Right lobe of liver (tissue), 4 donors: ENCODE measurements at regions not wholly inside any gene's neighbourhood (a gene's known extent, or its start where the extent isn't known, plus 50 kb on each side); places are given as distances from the start of the nearest gene placed in this dataset.

Experiments
- CTCF ChIP-seq, 4 donors: fragments of 200-600 bp in 3 of 4; fragments of 450-650 bp in 1 of 4; IDR thresholded peaks; one replicate each; pipeline versions ENCODE4 v1.5.1 to v1.8.0; 2016 to 2022; ENCODE audit warnings: antibody characterized with exemption in 4 of 4, mild to moderate bottlenecking in 2 of 4
- POLR2A ChIP-seq: fragments of 450-650 bp; IDR thresholded peaks from one replicate; pipeline ENCODE4 v1.6.1; 2017; ENCODE audit warnings: antibody characterized with exemption, mild to moderate bottlenecking
- donor health status: DM: no; HTN: no; CAD: no.
- donor health status: DM: no; HTN: no; CAD: no.
- donor health status: DM: no; HTN: yes; CAD: no.

GRCh38 chr6:22146931-22147701 lies 149.7 kb downstream of the PRL start:
- TF ChIP-seq CTCF (IDR thresholded peaks at IDR 0.05) (no peak), POLR2A (no peak)
